HEK293 (cell line): ENCODE measurements at regions not wholly inside any gene's neighbourhood (a gene's known extent, or its start where the extent isn't known, plus 50 kb on each side); places are given as distances from the start of the nearest gene placed in this dataset.

Experiments
- CTCF ChIA-PET: fragments of 350-600 bp; formaldehyde crosslinking; extraction: SDS; loops from one replicate; lab custom pipeline; 2021; ENCODE audit warnings: antibody characterized with exemption; lab: Yijun Ruan, JAX
- POLR2A ChIA-PET: fragments of 300-600 bp; formaldehyde crosslinking; extraction: SDS; loops from one replicate; lab custom pipeline; 2020; ENCODE audit warnings: antibody characterized with exemption, inconsistent platforms; lab: Yijun Ruan, JAX
- H3K27ac ChIP-seq: fragments of 200-500 bp; sonication (Bioruptor generic); 2 replicates; pipeline ENCODE4 v1.5.1; 2014; ENCODE audit warnings: low read depth, low read length, control low read depth, inconsistent platforms; ENCODE audit errors: extremely low read depth
- H3K36me3 ChIP-seq, 2 experiments: fragments of 200-500 bp in 1 of 2; sonication (Bioruptor generic) in 1 of 2; 1 replicate in 1 of 2; 2 replicates in 1 of 2; pipeline ENCODE4 v1.5.1; 2014 to 2017; ENCODE audit warnings: inconsistent platforms in 2 of 2, low read length in 2 of 2; ENCODE audit not compliant: control insufficient read depth in 2 of 2, insufficient read depth in 1 of 2
- H3K4me1 ChIP-seq: fragments of 200-500 bp; sonication (Bioruptor generic); 2 replicates; pipeline ENCODE4 v1.5.1; 2014; ENCODE audit warnings: mild to moderate bottlenecking, low read length, inconsistent platforms; ENCODE audit not compliant: control insufficient read depth, insufficient read depth
- H3K4me3 ChIP-seq: 2 replicates; pipeline ENCODE4 v1.5.1; 2011; ENCODE audit warnings: low read depth, mild to moderate bottlenecking, control low read depth, low read length, moderate library complexity
- H3K9me3 ChIP-seq: fragments of 200-500 bp; sonication (Bioruptor generic); 2 replicates; pipeline ENCODE4 v1.5.1; 2014; ENCODE audit warnings: low read depth, low read length, inconsistent platforms; ENCODE audit not compliant: control insufficient read depth, insufficient read depth
- CTCF ChIP-seq: fragments of 450-650 bp; formaldehyde crosslinking; IDR thresholded peaks from 2 replicates; pipeline ENCODE4 v1.5.1; 2016; ENCODE audit warnings: missing biosample characterization, missing genetic modification characterization
- PATZ1 ChIP-seq: fragments of 450-650 bp; formaldehyde crosslinking; IDR thresholded peaks from 2 replicates; pipeline ENCODE4 v1.5.1; 2016; ENCODE audit warnings: missing biosample characterization, missing genetic modification characterization
- PRDM1 ChIP-seq: fragments of 450-650 bp; formaldehyde crosslinking; IDR thresholded peaks from 2 replicates; pipeline ENCODE4; 2016; ENCODE audit warnings: missing biosample characterization, missing genetic modification characterization
- ZNF2 ChIP-seq: fragments of 450-650 bp; formaldehyde crosslinking; IDR thresholded peaks from 2 replicates; pipeline ENCODE4 v1.5.1; 2016; ENCODE audit warnings: missing biosample characterization, missing genetic modification characterization
- ZNF211 ChIP-seq: fragments of 450-650 bp; formaldehyde crosslinking; IDR thresholded peaks from 2 replicates; pipeline ENCODE4 v1.5.1; 2016; ENCODE audit warnings: low read depth, missing biosample characterization, missing genetic modification characterization
- ZNF23 ChIP-seq: fragments of 450-650 bp; formaldehyde crosslinking; IDR thresholded peaks from 2 replicates; pipeline ENCODE4 v1.5.1; 2016; ENCODE audit warnings: missing biosample characterization, missing genetic modification characterization, borderline replicate concordance
- ZNF416 ChIP-seq: fragments of 450-650 bp; formaldehyde crosslinking; IDR thresholded peaks from 2 replicates; pipeline ENCODE4 v1.5.1; 2016; ENCODE audit warnings: missing biosample characterization, missing genetic modification characterization
- ZNF473 ChIP-seq: fragments of 450-650 bp; formaldehyde crosslinking; IDR thresholded peaks from 2 replicates; pipeline ENCODE4 v1.5.1; 2017; ENCODE audit warnings: missing biosample characterization, missing genetic modification characterization
- ZNF510 ChIP-seq: fragments of 450-650 bp; formaldehyde crosslinking; IDR thresholded peaks from 2 replicates; pipeline ENCODE4 v1.5.1; 2018; ENCODE audit warnings: mild to moderate bottlenecking, missing genetic modification characterization, missing biosample characterization; ENCODE audit not compliant: insufficient replicate concordance
- ZNF513 ChIP-seq: fragments of 450-650 bp; IDR thresholded peaks from 2 replicates; pipeline ENCODE4 v1.5.1; 2018; ENCODE audit warnings: missing biosample characterization, missing genetic modification characterization
- ZNF518A ChIP-seq: fragments of 450-650 bp; formaldehyde crosslinking; conservative IDR thresholded peaks from 2 replicates; pipeline ENCODE4 v1.5.1; 2016; ENCODE audit warnings: low read depth, missing biosample characterization, missing genetic modification characterization
- ZNF529 ChIP-seq: fragments of 450-650 bp; formaldehyde crosslinking; IDR thresholded peaks from 2 replicates; pipeline ENCODE4 v1.5.1; 2017; ENCODE audit warnings: missing genetic modification characterization, missing biosample characterization; ENCODE audit not compliant: insufficient replicate concordance
- ZNF580 ChIP-seq: fragments of 450-650 bp; formaldehyde crosslinking; IDR thresholded peaks from 2 replicates; pipeline ENCODE4 v1.5.1; 2016; ENCODE audit warnings: missing biosample characterization, missing genetic modification characterization
- ZNF596 ChIP-seq: fragments of 450-650 bp; IDR thresholded peaks from 2 replicates; pipeline ENCODE4 v1.5.0; 2018; ENCODE audit warnings: missing biosample characterization, mild to moderate bottlenecking, missing genetic modification characterization, moderate library complexity
- ZNF623 ChIP-seq: fragments of 450-650 bp; formaldehyde crosslinking; IDR thresholded peaks from 2 replicates; pipeline ENCODE4 v1.5.1; 2016; ENCODE audit warnings: missing biosample characterization, missing genetic modification characterization
- ZNF707 ChIP-seq: fragments of 450-650 bp; formaldehyde crosslinking; IDR thresholded peaks from 2 replicates; pipeline ENCODE4 v1.5.1; 2016; ENCODE audit warnings: missing biosample characterization, missing genetic modification characterization
- ZNF792 ChIP-seq: fragments of 450-650 bp; formaldehyde crosslinking; IDR thresholded peaks from 2 replicates; pipeline ENCODE4 v1.5.1; 2016; ENCODE audit warnings: missing biosample characterization, missing genetic modification characterization
- ZNF830 ChIP-seq: fragments of 450-650 bp; IDR thresholded peaks from 2 replicates; pipeline ENCODE4 v1.5.0; 2018; ENCODE audit warnings: missing biosample characterization, missing genetic modification characterization, low read depth, mild to moderate bottlenecking, moderate library complexity
- ZSCAN16 ChIP-seq: fragments of 450-650 bp; formaldehyde crosslinking; IDR thresholded peaks from 2 replicates; pipeline ENCODE4 v1.5.1; 2016; ENCODE audit warnings: missing biosample characterization, missing genetic modification characterization

- Histone ChIP-seq H3K4me3 (no peak overlapping the region), H3K9me3 (no peaks in the 10 kb centered on the region), H3K4me1 (peaks cover 6% of the 10 kb centered on the region; the same call in 1 of the 2 replicates), H3K36me3 (no peaks in the 10 kb centered on the region), H3K27ac (no peak overlapping the region)
- POLR2A ChIA-PET: no interaction called here
- TF ChIP-seq ZNF792 (tag by site-specific recombination) (no peak), ZNF529 (tag by site-specific recombination) (no peak), PATZ1 (tag by site-specific recombination) (no peak)
- CTCF ChIA-PET: no interaction called here
Observed at GRCh38 chr2:236665101-236665500, 95.5 kb downstream of the ACKR3 start.

- H3K4me1 ChIP-seq: peaks cover 4% of the 10 kb centered on the region; the same call in 1 of the 2 replicates
- no peak overlapping the region for H3K27ac ChIP-seq
- H3K4me3 ChIP-seq: no peak overlapping the region
- CTCF ChIA-PET: no interaction called here
- H3K36me3 ChIP-seq: no peaks in the 10 kb centered on the region
- H3K9me3 ChIP-seq: no peaks in the 10 kb centered on the region
- POLR2A ChIA-PET: no interaction called here
- TF ChIP-seq ZNF580 (tag by site-specific recombination): no peak
- no peak for TF ChIP-seq ZNF830
- TF ChIP-seq ZNF473 (tag by site-specific recombination): no peak
- TF ChIP-seq PRDM1 (tag by site-specific recombination): no peak
- no peak for TF ChIP-seq CTCF (tag by site-specific recombination)
- no peak for TF ChIP-seq ZNF707 (tag by site-specific recombination)
- TF ChIP-seq ZNF792 (tag by site-specific recombination): no peak
- no peak for TF ChIP-seq ZNF2 (tag by site-specific recombination)
- no peak for TF ChIP-seq ZNF513
- no peak for TF ChIP-seq ZNF510 (tag by site-specific recombination)
- no peak for TF ChIP-seq ZSCAN16 (tag by site-specific recombination)
- TF ChIP-seq ZNF623 (tag by site-specific recombination): no peak
- TF ChIP-seq ZNF211: no peak
- TF ChIP-seq ZNF23: no peak
- no peak for TF ChIP-seq ZNF596 (tag by site-specific recombination)
- TF ChIP-seq ZNF518A (tag by site-specific recombination): no peak
- TF ChIP-seq ZNF416 (tag by site-specific recombination): no peak
- TF ChIP-seq, all 188 proteins: peak for 0
Observed at GRCh38 chr2:236665572-236666118, 96.0 kb downstream of the ACKR3 start.
